NCI-H2107 treated with DMSO at 0.1 percent for 48 hours (cell line): ENCODE measurements at regions not wholly inside any gene's neighbourhood (a gene's known extent, or its start where the extent isn't known, plus 50 kb on each side); places are given as distances from the start of the nearest gene placed in this dataset.

Experiments
- DNase-seq: peaks from one replicate; lab custom pipeline; 2025; ENCODE audit not compliant: unreplicated experiment; lab: John Stamatoyannopoulos, UW

DNA sequence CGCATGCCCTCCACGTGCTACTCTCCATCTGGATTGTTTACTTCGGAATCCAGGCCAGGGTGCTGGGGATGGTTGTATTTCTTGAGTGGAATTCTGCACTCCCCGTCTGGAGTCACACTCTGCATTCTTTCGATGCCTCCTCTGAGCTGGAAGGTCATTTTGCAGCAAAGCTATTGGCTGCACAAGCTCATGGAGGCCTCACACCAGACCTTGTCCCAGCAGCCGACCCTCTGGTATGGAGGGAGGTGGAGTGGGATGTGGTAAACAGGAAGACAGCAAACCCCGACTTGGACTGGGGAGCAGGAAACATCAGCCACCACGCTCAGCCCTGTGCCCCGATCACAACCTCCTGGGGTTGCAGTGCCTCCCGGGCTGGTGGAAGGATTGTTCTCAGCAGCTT is 225.3 kb upstream of the LNX1 start:
- DNase-seq, result no peak

GRCh38 chr4:53815281-53815680 is 224.0 kb upstream of the LNX1 start:
- no peak for DNase-seq

DNA sequence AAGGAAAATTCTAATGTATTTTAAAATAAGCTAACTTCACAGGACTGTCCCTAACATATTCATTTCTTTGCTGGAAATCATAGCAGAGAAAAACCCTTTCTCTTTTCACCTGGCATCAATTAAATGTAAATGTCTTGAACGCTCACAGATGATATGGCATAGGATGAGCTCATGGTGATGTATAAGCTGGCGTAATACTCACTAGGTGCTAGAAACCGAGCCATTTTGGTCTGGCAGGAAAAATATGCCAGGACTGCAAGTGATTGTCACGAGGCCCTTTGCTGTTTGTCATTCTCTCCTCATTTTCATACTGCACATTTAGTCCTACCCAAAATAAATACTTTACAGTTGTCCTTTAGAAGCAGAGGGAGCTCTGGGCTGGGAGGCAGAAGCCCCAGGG is 222.7 kb upstream of the LNX1 start:
- DNase-seq, result no peak

DNA sequence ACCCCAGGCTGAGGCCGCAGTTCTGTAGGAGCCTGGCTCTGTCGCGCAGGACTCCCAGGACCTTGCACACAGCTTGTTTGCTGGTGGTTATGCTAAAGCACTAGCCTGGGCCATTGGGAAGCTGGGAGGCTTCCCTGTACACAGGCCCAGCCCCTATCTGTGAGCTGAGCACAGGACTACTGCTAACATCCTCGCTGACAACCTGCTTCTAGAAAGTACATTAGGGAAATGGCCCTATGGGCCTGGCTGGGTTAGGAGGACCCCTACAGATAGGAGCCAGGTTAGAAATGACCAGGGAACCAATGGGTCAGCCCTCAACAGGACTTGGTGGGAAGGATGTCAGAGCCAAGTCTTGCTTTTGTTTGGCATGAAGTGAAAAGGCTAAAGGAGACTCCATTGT is 219.4 kb upstream of the LNX1 start:
- DNase-seq, result no peak

DNA sequence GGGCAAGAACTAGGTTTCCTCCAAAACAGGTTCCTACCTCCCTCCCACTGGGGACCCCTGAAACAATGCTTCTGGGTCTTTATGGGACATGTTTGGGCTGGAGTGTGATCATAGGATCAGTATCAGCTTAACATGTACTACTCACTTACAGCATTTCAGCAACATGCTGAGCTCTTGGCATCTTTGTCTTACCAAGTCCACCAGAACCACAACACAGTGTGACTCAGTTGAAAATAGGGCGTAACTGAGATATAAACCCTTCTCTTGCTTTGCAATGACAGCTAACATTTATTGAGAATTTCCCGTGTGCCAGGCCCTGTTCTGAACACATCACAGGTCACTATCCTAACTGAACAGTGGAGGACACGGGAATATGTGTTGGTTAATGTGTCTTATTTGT is 218.5 kb upstream of the LNX1 start:
- DNase-seq, result no peak

DNA sequence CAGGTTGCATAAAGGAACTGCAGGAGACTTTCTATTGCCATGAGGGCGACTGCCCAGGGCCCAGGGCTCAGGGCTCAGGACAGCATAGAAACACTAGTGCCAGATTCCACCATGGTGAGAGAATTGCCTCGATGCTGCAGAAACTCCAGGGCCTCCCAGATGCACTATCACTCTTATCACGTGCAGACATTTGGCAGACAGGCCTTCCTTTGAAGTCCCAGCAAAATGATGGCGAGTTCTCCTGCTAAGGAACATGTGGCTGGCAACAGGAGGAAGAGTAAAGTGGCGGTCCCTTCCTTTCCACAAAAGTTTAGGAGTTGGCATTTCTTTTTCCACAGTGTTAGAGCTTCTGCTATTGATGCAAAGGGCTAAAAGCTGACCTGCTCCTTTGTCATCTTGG is 214.0 kb upstream of the LNX1 start:
- DNase-seq, result no peak

DNA sequence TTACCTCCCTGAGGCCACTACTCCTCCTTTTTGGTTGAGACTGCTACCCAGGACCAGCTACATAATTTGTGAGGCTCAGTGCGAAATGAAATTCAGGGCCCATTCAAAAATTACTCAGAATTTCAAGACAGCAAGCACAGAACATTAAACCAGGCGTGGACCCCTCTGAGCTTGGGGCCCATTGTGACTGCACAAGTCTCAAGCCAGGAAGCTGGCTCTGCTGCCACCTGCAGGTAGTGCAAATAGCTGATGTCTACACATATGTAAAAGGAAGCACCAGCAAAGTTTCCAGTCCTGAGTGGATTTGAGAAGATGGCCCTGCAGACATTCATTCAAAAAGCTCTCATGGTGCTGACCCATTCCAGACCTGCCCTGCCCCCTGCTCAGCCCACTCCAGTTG is 213.4 kb upstream of the LNX1 start:
- DNase-seq, result no peak

DNA sequence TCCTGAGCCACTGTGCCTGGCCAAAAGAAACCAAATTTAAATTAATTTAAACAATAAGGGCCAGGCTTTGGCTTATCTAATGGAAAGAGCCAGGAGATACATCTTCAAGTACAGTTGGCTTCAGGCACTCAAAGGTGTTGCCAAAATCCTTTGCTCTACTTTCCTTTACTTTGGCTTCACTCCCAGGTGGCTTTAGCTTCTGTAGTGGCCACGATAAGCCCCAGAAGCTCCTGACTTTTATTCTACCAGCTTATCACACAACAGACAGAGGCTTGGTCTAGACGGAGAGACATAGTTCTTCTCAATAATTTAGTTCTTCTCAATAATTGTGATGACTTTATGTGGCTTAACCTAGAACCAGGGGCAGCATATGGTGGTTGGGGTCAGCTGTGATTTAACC is 211.2 kb upstream of the LNX1 start:
- no peak for DNase-seq

DNA sequence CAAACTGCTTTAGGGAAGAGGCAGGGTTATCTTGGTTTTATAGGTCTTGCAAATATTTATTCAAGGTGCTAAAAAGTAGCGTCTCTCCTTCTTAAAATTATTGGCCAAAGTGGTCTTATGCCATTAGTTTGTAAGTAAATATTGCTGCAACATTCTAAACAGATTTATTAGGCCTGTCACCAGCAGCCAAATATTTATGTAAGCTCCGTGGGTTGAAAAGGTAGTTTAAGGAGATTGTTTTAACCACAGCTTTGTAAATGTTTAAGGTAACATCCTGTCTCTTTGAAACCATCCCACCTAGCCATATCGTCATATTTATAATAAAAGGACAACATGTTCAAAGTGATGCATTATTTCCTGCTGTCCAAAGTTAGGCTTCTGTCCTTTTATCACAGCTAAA is 210.1 kb upstream of the LNX1 start:
- no peak for DNase-seq

GRCh38 chr4:53800741-53801140 is 209.5 kb upstream of the LNX1 start:
- no peak for DNase-seq

GRCh38 chr4:53793096-53793495 is 201.8 kb upstream of the LNX1 start:
- no peak for DNase-seq

DNA sequence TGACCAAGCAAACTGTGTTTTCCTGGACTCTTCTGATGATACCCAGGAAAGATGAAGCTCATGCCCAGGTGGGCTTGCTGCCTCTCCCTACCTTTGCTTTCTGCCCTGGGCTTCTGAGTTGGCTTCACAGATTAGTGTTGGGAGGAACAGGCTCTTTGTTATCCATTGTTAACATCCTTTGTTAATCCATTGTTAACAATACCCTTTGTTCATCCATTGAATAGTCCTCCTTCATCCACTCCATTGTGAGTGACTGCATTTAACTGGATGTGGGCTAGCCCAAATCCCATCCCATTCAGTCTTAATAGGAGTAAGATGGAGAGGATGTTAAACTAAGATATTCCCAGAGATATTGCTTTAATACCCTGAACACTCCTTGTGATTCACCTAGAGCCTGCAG is 199.0 kb upstream of the LNX1 start:
- DNase-seq, result no peak

GRCh38 chr4:53788621-53789020 is 197.3 kb upstream of the LNX1 start:
- DNase-seq, result no peak

DNA sequence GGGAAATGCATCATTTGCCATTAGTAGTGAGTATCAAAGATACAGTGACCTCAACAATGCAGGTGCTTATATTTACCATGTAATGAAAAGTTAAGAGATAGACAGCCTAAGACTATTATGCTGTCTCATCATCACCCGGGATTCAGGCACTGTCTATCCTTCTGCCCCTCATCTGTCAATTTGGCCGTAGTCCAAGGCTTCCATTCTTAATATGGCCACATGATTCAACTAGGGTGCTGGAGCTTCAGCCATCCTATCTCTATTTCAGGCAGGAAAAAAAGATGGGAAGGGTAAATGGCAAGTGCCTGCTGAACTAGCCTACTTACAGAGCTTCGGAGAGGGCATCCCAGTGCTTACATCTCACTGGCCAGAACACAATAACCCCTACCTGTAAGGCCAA is 196.7 kb upstream of the LNX1 start:
- no peak for DNase-seq

GRCh38 chr4:53786632-53787031 is 195.3 kb upstream of the LNX1 start:
- DNase-seq, result no peak

DNA sequence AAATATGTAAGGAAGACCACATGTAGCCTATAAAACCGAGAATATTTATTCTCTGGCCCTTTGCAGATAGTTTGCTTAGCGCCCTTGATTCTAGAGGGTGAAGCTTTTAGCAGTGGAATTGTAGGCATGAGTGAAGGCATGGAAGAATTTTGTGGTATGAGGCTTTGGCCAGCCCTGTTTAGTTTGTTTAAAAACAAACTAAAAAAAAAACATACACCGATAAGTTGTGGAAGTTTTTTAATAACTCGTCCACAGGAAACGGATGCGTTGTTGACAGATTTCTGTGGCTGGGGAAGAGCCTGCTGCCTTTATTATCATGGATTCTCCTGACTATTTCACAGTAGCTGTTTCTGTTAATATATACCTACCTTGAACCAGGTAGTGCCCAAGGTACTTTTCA is 194.7 kb upstream of the LNX1 start:
- DNase-seq, result no peak

DNA sequence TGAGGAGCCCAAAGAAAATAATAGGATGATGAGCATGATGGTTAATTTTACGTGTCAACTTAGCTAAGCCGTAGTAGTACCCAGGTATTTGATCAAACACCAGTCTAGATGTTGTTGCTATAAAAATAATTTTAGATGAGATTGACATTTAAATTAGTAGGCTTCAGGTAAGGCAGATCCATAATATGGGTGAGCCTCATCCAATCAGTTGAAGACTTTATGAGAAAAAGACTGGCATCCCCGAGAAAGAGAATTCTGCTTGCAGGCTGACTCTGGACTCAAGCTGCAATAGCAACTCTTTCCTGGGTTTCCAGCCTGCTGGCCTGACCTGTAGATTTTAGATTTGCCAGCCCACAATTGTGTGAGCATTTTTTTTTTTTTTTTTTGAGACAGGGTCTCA is 192.8 kb upstream of the LNX1 start:
- DNase-seq, result no peak

DNA sequence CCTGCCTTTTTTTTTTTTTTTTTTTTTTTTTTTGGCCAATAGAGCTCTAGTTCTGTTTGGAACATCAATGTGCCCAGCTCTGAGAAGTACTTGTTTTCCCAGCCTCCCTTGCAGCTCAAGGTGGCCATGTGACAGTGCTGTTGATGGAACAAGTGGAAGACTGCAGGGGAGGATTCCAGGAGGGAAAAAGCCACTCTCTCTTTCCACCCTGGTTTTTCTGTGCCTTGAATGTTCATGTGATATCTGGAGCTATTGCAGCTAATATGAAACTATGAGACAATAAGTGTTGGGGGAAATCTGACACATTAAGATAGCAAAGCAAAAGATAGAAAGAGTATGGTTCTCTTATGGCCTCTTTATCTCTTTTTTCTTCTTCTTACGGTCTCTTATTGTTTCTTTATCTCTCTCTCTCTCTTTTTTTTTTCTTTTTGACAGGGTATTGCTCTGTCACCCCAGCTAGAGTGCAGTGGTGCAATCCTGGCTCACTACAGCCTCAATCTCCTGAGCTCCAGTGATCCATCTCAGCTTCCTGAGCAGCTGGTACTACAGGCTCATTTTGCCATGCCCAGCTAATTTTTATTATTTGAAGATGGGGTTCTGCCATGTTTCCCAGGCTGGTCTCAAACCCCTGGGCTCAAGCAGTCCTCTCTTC is 192.0 kb upstream of the LNX1 start:
- DNase-seq, result no peak

GRCh38 chr4:53782458-53782845 is 191.2 kb upstream of the LNX1 start:
- DNase-seq, result no peak

GRCh38 chr4:53781629-53782457 is 190.6 kb upstream of the LNX1 start:
- DNase-seq, result no peak

- DNase-seq, result no peak
Observed at GRCh38 chr4:53780736-53781400, 189.6 kb upstream of the LNX1 start.

DNA sequence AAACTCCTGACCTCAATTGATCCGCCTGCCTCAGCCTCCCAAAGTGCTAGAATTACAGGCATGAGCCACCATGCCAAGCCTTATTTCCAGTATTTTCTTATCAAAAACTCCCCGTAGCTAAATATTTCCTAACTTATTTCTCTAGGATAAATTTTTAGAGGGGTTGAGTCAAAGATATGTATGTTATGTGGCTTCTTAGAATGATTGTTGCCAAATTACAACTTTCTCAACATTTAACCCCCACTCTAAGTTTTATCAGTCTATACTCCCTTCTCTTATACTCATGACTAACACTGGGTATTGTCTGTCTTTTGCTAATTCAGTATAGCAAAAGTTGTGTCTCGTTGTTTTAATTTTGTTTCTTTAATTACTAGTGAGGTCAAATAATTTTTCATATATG is 187.7 kb upstream of the LNX1 start:
- no peak for DNase-seq
